B cell (primary cell): ENCODE measurements at regions not wholly inside any gene's neighbourhood (a gene's known extent, or its start where the extent isn't known, plus 50 kb on each side); places are given as distances from the start of the nearest gene placed in this dataset.

Source experiments
- CTCF ChIP-seq: fragments of 200-600 bp; IDR thresholded peaks from one replicate; pipeline ENCODE4 v1.8.0; 2022; ENCODE audit warnings: antibody characterized with exemption, mild to moderate bottlenecking
- EZH2 ChIP-seq: IDR thresholded peaks from 2 replicates; pipeline ENCODE4 v1.6.1; 2012; ENCODE audit warnings: borderline replicate concordance, low read depth, mild to moderate bottlenecking, moderate library complexity, low read length; ENCODE audit not compliant: insufficient read depth, poor library complexity, severe bottlenecking

DNA sequence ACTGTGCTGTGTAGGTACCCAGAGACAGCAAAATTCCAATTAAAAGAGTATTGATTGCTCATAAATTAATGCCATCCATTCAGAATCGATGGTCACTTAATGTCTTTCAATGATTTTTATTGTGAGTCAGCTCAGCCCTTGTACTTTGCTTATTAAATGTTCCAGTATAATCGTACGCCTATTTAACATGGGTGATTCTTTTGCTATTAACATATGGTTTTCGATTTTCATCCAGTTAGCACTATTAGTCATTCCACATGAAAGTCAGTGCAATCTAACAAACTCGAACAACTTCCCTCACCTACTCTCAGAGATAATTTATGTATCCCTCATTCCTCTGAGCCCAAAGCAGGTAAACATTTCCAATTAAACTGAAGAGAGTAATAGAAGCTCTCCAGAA lies 109.6 kb upstream of the APP start:
- TF ChIP-seq CTCF (no peak), EZH2 (no peak)
